ENCODE measurements at regions not wholly inside any gene's neighbourhood (a gene's known extent, or its start where the extent isn't known, plus 50 kb on each side); places are given as distances from the start of the nearest gene placed in this dataset.

DNA sequence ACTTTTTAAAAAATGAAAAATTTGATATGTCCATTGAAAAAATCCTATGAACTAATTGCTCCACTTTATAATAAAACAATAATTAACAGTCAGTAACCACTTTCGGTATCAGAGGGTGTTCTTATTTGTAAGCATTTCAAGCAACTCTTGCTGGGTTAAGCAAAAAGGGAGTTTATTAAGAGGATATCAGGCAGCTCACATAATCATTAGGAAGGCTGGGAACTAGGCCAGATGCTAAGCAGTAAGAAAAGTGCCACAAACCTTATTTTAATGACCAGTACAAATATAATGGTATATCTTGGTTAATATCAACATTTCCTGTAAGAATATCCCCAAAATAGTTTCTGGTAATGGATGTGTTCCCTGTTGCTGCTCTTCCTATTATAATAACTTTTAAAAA, 2618.3 kb upstream of the PCDH20 start:
- no peak overlapping the region for H2AFZ ChIP-seq (ENCODE audit: low read length)
- no peaks in the 10 kb centered on the region; the same call in 1 of the 2 replicates for H3K27me3 Mint-ChIP-seq (ENCODE audit: low read depth)

More for the DNA sequence above, 2618.3 kb upstream of the PCDH20 start:
- WGBS (ENCODE audit: extremely low coverage, insufficient read length, low lambda C conversion rate), result no CpG with 5 or more reads among the region's 1 CpG
- no peak overlapping the region for H3K4me3 Mint-ChIP-seq
- no peak overlapping the region for H2BK15ac ChIP-seq (ENCODE audit: low read depth, low read length)
- H3K27me3 ChIP-seq (ENCODE audit: insufficient read depth, low read length), result no peaks in the 10 kb centered on the region
- no peak overlapping the region for H3K27ac ChIP-seq (ENCODE audit: insufficient read length, low read depth, low read length)
- H2BK120ac ChIP-seq (ENCODE audit: low read depth, low read length, poor library complexity, severe bottlenecking), result no peak overlapping the region
- H3K4me1 ChIP-seq (ENCODE audit: insufficient read depth, low read length), result no peaks in the 10 kb centered on the region
- no peak overlapping the region for H3K14ac ChIP-seq (ENCODE audit: insufficient read depth, low read length)
- H4K20me1 ChIP-seq (ENCODE audit: control insufficient read depth, insufficient read depth, insufficient read length), result no peaks in the 10 kb centered on the region
- no peak overlapping the region for H2BK12ac ChIP-seq (ENCODE audit: insufficient read length, low read depth, low read length)
- no peaks in the 10 kb centered on the region for H3K79me2 ChIP-seq (ENCODE audit: insufficient read depth, low read length)
- no peaks in the 10 kb centered on the region for H3K9me3 ChIP-seq (ENCODE audit: control insufficient read depth, low read depth, low read length)
- H3K23me2 ChIP-seq (ENCODE audit: insufficient read length, low read depth, low read length, poor library complexity, severe bottlenecking), result no peaks in the 10 kb centered on the region
- H3K4me1 Mint-ChIP-seq, result peaks cover 0 to 3% of the 10 kb centered on the region in 2 experiments; a peak in 1 of 4 replicates
- no peak overlapping the region for H3T11ph ChIP-seq (ENCODE audit: low read length)
- H2BK20ac ChIP-seq (ENCODE audit: low read depth, low read length, poor library complexity, severe bottlenecking), result no peak overlapping the region
- H3K4ac ChIP-seq (ENCODE audit: low read depth, low read length), result no peak overlapping the region
- TF ChIP-seq, protein P1, sequence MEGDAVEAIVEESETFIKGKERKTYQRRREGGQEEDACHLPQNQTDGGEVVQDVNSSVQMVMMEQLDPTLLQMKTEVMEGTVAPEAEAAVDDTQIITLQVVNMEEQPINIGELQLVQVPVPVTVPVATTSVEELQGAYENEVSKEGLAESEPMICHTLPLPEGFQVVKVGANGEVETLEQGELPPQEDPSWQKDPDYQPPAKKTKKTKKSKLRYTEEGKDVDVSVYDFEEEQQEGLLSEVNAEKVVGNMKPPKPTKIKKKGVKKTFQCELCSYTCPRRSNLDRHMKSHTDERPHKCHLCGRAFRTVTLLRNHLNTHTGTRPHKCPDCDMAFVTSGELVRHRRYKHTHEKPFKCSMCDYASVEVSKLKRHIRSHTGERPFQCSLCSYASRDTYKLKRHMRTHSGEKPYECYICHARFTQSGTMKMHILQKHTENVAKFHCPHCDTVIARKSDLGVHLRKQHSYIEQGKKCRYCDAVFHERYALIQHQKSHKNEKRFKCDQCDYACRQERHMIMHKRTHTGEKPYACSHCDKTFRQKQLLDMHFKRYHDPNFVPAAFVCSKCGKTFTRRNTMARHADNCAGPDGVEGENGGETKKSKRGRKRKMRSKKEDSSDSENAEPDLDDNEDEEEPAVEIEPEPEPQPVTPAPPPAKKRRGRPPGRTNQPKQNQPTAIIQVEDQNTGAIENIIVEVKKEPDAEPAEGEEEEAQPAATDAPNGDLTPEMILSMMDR (conservative IDR thresholded peaks at IDR 0.05), result no peak
- H4K8ac ChIP-seq (replicated peaks; ENCODE audit: insufficient read length, low read depth, low read length), result no peak overlapping the region
- H3K18ac ChIP-seq (ENCODE audit: insufficient read length, low read depth, low read length), result no peak overlapping the region
- no peak for DNase-seq
- H3K36me3 Mint-ChIP-seq (ENCODE audit: insufficient read depth in 1 of 3, low read depth in 3 of 3), result no peaks in the 10 kb centered on the region
- no peak overlapping the region for H3K56ac ChIP-seq (ENCODE audit: insufficient read length, low read depth, low read length)
- H3K4me2 ChIP-seq (ENCODE audit: insufficient read depth, insufficient read length, low read length), result no peak overlapping the region
- no peak overlapping the region for H4K91ac ChIP-seq (ENCODE audit: insufficient read length, low read depth, low read length)
- no peak overlapping the region for H3K23ac ChIP-seq (ENCODE audit: insufficient read length, low read depth, low read length)
- no peak overlapping the region for H3K9ac ChIP-seq (ENCODE audit: extremely low read depth, insufficient read length, low read length)
- no peak overlapping the region for H4K5ac ChIP-seq (ENCODE audit: insufficient read length, low read depth, low read length)
- no peaks in the 10 kb centered on the region for H3K9me3 Mint-ChIP-seq
- no peak overlapping the region for H2AK5ac ChIP-seq (ENCODE audit: insufficient read length, low read length)
- H3K79me1 ChIP-seq (ENCODE audit: insufficient read depth, low read depth, low read length, poor library complexity, severe bottlenecking), result no peaks in the 10 kb centered on the region
- no peak overlapping the region for H3K27ac Mint-ChIP-seq
- H2BK5ac ChIP-seq (ENCODE audit: insufficient read length, low read length), result no peak overlapping the region
